ENCODE measurements at regions not wholly inside any gene's neighbourhood (a gene's known extent, or its start where the extent isn't known, plus 50 kb on each side); places are given as distances from the start of the nearest gene placed in this dataset.

DNA sequence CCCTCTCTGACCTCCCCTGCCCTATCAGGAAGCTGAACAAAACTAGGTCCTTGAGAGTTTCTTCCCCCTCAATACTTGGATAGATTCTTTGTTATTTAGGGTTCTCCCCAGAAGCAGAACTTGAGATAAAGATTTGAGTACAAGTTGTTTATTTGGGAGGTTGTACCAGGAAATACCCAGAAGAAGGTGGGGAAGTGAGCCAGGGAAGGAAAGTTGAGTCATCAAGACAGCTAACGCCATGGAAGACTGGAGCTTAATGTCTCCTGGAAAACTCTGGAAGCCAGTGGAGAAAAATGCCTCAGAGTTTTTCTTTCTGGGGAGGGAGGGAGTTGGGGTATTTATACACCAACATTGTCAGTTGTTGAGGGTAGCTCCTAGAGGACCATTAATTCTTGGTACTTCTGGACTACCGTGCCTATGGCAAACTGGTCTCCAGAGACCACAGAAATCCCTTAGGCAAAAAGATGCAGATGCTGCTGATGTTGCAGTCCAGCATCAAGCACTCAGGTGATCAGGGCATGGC is 102.6 kb upstream of the ZFP64 start:
- no peak for DNase-seq

DNA sequence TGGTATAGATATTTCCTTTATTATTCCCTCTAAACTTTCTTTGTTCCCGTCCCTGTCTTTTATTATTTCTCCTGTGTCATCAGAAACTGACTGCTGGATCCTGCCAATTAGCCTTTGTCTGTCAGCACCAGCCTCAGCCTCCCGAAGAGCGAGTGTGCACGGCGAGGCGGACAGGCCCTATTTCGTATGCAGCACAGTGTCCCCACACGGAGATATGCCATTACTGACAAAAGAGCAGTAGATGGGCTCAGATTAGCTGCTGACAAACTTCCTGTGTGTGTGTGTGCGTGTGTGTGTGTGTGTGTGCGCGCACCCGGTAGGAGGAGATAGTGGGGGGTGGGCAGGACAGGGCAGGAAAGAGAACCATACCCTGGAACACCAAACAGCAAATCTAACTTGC is 99.5 kb upstream of the ZFP64 start:
- peak; percentile 76 for DNase-seq

DNA sequence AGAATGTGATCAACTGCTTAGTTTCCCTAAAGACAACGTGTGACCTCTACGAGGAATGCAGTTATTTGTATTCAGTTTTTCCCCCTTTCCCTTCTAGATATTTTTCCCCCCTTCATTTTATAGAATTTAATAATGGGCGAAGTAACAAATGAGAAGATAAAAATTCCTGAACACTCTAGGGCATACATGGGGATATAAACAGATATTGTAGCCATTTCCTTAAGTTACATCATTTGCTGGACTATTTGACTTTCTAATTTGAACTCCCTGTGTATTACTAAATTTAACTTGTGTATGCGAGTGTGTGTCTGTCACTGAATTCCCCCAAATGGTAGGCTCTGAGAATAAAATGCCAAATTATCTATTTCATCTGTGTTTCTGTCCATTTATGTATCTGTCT is 99.0 kb upstream of the ZFP64 start:
- peak; percentile 31 for DNase-seq

DNA sequence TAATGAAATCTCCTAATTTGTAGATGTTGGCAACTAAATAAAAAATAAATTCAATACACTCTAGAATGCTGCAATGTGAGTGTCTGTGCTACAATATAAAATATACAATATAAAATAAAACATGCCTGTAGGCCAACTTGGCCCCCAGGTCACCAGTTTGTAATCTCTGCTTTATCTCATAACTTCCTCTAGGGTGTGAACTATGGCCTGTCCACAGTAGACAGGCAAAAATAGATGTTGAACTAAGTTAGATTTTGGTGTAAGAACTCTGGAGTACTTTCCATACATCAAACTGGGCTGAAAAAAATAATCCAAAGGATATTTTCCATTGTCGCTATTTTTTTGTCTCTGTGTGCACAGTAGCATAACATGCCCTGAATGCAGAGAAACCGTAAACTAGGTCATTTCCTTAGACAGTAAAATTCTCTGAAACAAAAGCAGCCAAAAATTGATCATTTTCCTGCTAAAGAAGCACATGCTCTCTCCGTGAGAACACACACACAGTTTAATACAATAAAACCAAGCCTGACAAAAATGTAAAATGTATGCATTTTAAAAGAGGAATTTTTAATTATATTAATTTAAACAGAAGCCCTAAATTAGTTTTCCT is 98.5 kb upstream of the ZFP64 start:
- peak; percentile 30 for DNase-seq

DNA sequence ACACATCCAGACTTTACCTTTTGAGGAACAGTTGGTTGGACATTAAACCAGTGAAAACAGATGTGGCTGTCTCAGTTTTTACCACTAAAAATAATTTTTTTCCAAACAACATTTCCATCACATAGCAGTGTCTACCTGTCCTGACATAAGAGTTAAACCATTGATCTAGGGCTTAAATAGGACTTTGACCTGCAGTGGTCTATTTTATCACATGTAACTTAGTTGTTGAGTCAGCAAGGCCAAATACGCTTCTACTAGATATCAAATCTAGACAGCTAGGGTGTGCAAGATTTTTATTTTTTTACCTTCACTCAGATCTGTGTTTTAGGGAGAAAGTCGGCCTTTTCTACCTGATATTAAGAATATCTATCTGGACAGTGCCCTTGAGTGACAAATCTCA is 88.8 kb upstream of the ZFP64 start:
- no peak for DNase-seq

DNA sequence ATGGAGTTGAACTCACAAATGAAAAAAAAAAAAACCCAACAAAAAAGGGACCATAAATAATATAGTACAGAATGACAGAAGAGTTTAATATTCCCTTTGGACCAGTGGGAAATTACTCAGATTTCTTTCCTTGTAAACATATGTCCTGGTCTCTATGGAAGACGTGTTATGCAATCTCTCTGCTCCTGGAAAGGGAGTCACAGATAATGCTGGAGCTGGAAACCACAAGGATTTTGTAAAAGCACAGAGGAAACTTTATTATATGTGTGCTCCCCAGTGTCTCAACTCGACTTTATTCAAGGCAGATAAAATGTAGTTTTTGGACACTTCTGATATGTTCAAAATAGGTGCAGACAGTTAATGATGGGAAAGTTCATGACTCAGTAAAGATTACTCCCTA is 88.1 kb upstream of the ZFP64 start:
- DNase-seq: no peak

DNA sequence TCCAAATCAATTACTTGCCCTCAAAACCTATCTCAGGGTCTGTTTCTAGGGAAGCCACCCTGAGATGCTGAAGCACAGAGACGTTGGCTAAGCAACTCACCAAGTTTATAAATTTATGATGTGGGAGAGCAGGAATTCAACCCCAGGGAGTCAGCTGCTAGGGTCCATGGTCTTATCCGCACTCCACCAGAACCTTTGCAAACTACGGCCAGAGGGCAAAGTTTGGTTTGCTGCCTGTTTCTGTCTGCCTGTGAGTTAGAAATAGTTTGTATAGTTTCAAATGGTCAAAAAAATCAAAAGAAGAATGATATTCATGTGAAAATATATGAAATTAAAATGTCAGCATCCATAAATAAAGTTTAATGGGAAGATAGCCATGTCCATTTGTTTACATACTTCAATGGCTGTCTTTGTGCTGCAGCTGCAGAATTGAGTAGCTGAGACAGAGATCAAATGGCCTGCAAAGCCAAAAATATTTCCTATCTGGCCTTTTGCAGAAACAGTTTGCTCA is 83.7 kb upstream of the ZFP64 start:
- no peak for DNase-seq

DNA sequence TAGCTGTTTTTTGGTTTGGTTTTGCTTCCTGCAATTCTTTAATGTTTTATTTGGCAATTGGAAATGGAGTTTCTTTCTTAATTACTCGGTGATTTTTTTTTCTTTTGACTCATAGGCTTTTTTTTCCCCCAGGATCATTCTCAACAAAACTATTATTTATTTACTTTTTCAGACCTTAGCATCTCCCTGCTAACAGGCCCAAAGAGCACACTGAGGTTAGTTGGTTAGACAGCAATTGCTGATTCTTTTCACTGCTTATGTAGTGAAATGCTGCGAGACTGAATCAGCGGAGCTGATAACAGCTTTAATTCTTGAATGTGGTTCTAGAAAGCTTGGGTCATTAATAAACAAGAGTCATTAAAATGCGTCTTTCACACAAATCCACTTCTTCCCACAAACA is 79.1 kb upstream of the ZFP64 start:
- DNase-seq: no peak

DNA sequence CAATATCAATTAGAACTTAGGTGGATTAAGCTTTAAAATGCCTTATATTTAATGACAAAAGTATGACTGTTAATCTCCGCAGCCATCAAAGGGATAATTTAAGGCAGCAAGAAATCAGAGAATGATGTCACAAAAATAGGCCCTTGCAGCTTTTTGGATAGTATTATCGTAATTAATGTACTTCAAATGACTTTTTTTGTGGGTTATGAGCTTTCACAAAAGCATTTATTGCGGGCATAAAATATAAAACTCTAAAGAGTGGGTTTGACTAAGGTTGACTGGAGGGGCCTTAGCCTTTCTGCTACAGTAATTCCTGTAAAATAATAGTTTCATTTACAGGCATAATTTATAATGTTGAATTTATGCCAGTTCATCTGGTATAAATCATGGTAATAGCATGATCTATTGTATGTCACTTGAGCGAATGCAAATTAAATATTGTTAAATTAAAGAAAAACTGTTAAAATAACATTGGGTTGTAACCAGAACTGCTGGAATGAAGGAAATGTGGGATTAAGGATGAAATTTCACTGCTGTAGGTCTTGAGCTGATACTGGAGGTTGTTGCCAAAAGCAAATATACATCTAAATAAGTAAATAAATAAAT is 78.5 kb upstream of the ZFP64 start:
- no peak for DNase-seq

DNA sequence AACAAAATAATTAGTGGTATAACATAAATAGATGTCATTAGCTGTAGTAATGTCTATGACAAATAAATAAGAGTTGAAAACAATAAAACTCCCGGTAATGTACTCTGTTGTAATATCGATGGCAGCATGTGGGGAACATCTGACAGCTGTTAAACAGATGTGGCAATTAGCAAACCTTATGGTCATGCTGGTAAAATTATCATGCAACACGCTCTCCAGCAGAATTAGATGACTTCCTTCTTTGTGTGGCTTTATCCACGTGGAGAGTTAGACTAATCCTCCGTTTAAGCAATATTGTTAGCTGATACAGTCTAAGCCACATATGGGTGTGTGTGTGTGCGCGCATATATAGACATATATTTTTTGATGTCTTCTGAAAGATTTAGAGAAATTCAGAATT is 77.7 kb upstream of the ZFP64 start:
- DNase-seq: peak; percentile 71

DNA sequence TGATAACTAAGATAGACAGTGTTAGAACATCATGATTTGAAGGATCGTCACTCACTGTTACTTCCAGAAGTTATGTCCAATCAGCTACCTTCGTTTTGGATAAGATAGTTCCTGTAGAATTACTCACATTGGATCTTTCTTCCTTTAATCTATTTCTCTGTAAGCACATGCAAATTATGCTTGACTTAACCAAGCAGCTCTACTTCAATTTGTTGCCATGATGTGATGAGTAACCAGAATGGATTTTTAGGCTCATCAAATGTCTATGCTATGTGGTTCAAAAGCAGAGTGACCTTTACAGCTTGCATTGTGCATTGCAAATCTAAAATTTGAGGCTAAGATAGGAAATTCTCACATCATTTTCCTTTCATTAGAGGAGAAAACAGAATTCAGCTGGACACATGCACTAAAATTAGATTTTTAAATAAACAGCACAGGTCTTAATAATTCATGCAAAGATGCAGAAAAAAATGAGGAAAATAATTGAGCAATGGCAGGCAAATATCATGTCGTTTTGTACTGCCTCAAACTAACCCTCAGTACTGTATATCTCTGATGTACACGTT is 76.7 kb upstream of the ZFP64 start:
- DNase-seq: no peak

DNA sequence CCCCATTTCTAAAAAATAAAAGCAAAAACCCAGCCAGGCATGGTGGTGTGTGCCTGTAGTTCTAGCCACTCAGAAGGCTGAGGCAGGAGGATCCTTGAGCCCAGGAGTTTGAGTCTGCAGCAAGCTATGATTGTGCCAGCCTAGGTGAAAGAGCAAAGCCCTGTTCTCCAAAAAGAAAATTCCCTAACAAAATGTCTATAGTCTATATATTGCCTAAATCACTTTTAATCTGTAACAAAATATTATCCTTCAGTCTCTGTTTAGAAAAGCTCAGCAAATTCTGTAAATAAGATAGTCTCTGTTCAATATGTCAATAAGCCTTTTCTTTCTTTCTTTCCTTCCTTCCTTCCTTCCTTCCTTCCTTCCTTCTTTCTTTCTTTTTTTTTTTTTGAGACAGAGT is 75.8 kb upstream of the ZFP64 start:
- DNase-seq: no peak

DNA sequence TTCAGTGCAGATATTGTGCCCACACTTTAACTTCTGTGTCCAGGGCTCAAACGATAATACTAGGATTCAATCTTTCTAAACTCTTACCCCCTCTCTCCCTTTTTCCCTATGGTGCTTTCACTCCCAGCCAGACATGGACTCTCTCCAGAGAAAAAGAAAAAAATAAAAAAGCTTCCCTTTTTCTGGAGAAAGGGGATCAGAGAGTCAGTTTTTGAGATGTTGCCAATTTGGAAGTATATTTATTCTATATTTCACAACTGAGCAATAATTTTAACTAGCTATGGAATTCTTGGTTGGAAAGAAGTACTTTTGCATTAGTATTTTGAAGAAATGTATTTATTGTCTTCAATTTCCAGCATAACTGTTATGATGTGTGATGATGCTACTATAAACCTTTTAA is 72.2 kb upstream of the ZFP64 start:
- DNase-seq: no peak

DNA sequence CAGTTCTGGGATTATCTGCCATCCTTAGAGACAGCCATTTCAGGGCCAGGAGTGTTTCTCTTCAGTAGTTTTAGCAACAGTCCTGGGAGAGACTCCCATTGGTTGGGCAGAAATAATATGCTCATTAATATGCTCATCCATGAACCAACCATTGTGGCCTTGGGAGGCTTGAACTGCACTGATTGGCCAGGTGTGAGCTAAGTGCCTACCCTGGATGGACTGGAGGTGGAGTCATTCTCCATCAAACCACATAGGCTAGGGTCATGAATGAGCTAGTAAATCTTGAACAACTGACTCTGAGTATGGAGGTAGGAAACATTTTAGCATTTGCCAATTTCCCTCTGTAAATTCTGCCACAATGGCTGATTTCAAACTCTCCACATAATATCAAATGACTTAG is 70.2 kb upstream of the ZFP64 start:
- DNase-seq: no peak

DNA sequence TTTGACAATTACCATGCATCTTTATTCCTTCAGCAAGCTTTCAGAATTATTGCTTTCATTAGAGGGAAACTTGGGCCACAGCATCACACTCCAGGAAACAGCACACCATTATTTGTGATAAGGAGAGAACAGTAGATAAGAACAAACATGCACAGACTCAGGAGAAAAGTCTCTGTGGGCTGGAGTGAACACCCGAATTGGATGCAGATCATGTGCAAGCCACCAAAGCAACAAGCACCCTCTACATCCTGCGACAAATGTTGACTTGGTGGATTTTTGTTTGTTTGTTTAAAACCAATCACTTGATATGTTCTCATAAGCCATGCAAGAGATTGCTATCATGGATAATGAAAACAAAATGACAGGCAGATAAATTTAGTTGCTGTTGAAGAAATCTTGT is 67.7 kb upstream of the ZFP64 start:
- DNase-seq: no peak

DNA sequence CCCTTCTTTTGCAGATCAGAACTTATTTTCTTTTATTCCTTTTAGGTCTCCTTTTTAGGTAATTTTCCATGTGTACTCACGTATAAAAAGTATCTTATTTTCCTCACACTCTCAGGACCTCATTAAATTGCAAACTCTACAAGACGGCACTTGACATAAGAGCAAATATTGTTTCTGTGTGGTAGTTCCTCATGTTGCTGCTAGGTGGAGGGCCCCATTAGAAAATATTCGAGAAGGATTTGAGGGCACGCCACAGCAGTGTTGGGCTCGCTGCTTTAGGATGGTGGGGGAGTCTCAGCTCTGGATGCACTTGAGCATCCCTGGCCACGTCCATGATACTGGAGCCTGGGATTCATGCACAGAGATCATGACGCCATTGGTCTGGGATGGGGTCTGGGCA is 64.9 kb upstream of the ZFP64 start:
- DNase-seq: no peak

DNA sequence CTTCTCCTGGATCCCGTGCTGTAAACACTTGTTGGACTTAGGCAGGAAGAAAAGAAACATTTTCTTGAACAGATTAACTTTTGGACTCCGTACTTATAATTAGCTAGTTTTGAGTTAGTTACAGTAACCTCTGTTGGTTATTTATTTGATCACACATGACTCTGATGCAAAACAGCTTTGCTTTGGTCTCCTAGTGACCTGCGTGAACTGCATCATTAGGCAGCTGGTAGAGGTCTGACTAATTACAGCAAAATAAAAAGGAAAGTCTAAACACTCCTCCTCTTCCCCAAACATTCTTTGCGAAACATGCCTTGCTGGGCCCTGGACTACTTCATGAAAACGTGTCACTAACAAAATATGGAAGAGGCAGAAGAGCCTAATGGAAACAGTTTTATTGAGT is 61.1 kb upstream of the ZFP64 start:
- no peak for DNase-seq

DNA sequence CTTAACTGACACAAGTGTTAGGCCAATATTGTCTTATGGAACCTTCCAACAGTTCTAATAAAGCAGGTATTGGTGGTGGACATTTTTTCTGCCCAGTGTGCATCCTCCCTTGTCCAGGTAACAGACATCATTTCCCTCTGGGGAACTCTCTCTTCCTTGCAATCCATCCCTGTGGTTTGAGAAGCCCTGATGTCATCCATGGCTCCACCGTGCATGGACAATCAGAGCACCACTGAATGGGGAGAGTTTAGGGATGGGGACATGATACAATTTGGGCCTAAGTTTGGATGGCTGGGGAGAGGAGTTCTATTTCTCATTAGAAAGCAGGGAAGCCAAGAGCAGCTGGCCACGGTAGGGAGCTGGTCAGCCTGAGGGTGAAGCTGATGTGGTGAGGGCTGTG is 60.2 kb upstream of the ZFP64 start:
- no peak for DNase-seq

DNA sequence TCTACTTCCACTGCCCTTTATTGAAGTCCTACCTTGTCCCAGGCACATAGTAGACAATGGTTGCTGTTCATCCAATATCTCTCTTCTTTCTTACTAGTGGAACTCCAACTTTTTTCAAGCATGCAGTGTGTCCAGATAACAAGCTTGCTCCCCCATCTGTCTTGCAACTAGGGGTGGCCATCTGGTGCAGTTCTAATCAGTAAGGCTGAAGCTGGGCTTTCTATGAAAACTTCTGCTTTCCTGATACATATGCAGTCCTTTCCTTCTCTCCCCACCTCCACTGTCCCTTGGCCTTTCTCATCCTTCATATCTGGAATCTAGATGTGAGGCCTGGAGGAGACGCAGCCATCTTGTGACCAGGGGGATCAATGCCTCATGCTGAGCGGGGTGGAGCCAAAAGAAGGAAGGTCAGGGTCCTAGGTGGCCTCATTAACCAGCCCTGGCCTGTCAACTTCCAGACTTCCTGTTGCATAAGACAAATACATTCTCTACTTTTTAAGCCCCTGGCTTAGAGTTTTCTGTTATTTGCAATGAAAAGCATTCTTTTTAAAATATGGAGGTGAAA is 59.6 kb upstream of the ZFP64 start:
- DNase-seq: no peak

DNA sequence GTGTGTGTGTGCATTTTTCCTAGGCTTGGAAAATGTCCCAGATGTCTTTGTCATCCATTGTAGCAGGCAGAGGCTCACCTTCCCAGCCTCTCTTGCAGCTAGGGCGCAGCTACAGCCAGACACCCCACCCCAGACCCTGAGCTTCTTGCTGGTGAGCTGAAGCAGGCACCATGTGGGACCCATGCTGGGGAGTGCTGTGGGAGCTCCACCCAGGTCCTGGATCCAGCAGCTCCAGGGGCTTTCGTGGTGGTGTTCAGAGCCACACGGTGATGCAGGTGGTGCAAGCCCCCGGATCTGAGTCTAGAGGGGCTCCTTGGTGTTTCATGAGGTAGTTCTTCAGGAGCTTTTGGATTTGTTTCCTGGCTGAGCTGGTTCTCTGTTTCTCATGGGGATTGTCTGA is 56.0 kb upstream of the ZFP64 start:
- no peak for DNase-seq

DNA sequence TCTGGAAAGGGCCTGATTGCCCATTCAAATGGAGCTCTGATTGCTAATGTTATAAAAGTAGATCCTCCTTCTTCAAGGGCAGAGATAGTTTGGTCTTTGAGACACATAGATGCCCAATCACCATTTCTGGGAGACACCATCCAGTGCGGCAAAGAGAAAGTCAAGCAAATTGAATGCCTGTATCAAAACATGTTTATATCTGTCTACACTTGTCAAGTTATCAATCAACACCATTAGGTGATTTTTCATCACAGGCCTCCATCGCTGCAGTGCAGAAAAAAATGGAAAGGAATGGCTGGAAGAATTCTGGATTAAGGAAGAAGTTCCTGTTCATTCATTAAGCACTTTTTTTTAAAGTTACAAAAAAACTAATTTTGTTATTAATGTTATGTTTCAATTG is 54.8 kb upstream of the ZFP64 start:
- DNase-seq: no peak

DNA sequence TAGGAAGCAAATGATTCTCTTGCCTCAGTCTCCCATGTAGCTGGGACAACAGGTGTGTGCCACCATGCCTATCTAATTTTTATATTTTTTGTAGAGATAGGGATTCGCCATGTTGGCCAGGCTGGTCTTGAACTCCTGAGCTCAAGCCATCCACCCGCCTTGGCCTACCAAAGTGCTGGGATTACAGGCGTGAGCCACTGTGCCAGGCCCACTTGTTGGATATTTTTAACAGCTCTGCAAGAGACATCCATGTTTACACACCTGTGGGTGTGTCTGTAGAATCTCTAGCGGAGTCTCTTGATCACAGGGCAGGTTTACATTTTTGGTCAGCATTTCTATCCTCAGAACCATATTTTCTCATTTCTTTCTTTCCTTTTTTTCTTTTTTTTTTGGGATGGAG is 53.1 kb upstream of the ZFP64 start:
- no peak for DNase-seq

DNA sequence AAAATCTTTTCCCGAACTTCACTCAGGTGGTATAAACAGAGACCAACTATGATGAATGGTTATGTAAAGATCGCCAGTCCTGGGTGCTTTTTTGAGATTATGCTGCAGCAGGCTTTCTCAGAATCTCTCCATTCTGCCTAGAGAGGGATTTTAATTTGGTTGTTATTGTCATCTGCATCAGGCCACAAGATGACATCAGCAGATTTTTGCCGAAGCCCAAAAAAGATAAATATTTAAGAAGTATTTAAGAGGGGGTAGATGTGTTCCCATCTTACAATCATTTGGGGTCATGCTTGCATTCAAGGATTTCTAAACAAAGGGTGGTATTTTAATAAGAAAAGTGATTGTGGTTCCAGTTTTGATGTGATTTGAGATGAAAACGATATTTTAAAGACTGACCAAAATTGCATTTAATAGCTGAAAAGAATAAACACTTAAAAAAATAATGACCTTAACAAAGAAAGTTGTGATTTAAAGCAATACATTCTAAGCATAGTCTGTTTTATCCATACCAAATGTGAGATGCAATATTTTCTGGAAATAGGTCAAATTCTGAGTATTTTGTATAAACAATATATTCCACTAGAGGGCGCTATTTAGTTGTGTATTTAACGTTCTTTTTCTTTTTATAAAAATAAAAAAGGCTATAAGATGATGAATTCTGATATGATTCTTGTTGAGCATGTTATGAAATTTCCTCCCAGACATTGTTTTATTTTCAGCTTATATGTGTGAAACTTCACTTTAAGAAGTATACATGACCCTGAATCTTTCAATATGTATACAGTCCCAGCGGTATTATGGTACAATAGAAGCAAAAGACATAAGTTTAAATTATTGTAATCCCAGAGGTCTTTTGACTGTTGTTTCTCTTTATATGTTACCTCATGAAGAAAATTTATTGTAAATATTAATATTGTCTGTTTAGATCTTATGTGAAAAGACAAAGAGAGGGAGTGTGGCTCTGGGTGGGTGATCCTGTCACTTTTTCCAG is 51.0 kb upstream of the ZFP64 start:
- peak; percentile 67 for DNase-seq
